Coronary artery (tissue), 2 donors: ENCODE measurements at regions not wholly inside any gene's neighbourhood (a gene's known extent, or its start where the extent isn't known, plus 50 kb on each side); places are given as distances from the start of the nearest gene placed in this dataset.

ENCODE experiments used
- DNase-seq: peaks from one replicate; pipeline ENCODE4 v3.0.0-alpha.2; 2017; ENCODE audit warnings: low spot score
- H3K27ac ChIP-seq, 2 donors: fragments of 200-600 bp; sonication (generic); one replicate each; pipeline ENCODE4 v1.5.1; 2016 to 2019
- H3K4me3 ChIP-seq: fragments of 200-600 bp; sonication (generic); 2 replicates; pipeline ENCODE4 v1.5.1; 2016; ENCODE audit warnings: mild to moderate bottlenecking, moderate library complexity
- CTCF ChIP-seq: fragments of 200-600 bp; sonication (generic); IDR thresholded peaks from one replicate; pipeline ENCODE4 v1.5.1; 2019; ENCODE audit warnings: antibody characterized with exemption

GRCh38 chr22:19615001-19615461 is 90.8 kb upstream of the CLDN5 start:
- no peak for TF ChIP-seq CTCF
- no peak for DNase-seq
- Histone ChIP-seq H3K4me3 (no peak overlapping the region), H3K27ac (no peak overlapping the region)

- no peak overlapping the region for H3K4me3 ChIP-seq
- TF ChIP-seq CTCF: no peak
- DNase-seq: no peak
- H3K27ac ChIP-seq: no peak overlapping the region
These were observed 91.8 kb upstream of the CLDN5 start for GRCh38 chr22:19615867-19616581.

GRCh38 chr22:19619144-19620009 is 94.9 kb upstream of the SEPTIN5 start:
- Histone ChIP-seq H3K4me3 (no peak overlapping the region), H3K27ac (no peak overlapping the region)
- DNase-seq: no peak
- no peak for TF ChIP-seq CTCF

- TF ChIP-seq CTCF: no peak
- H3K27ac ChIP-seq: no peak overlapping the region
- no peak overlapping the region for H3K4me3 ChIP-seq
- DNase-seq: no peak
These were observed 93.4 kb upstream of the SEPTIN5 start for GRCh38 chr22:19620742-19621371.

GRCh38 chr22:19621373-19622060 is 92.8 kb upstream of the SEPTIN5 start:
- no peak overlapping the region for H3K4me3 ChIP-seq
- DNase-seq: no peak
- H3K27ac ChIP-seq: peak overlapping the region in 1 of 2 donors; percentile 28
- no peak for TF ChIP-seq CTCF

- TF ChIP-seq CTCF: no peak
- Histone ChIP-seq H3K27ac (no peak overlapping the region), H3K4me3 (no peak overlapping the region)
- DNase-seq: no peak
These were observed 92.3 kb upstream of the SEPTIN5 start for GRCh38 chr22:19622061-19622441.
